22Rv1 (cell line): ENCODE measurements at regions not wholly inside any gene's neighbourhood (a gene's known extent, or its start where the extent isn't known, plus 50 kb on each side); places are given as distances from the start of the nearest gene placed in this dataset.

Experiments used
- H3K27ac ChIP-seq: fragments of 450-650 bp; 2 replicates; pipeline ENCODE4 v1.5.1; 2017
- ZFX ChIP-seq: fragments of 450-650 bp; IDR thresholded peaks from 2 replicates; pipeline ENCODE4 v1.6.1; 2017; ENCODE audit warnings: antibody characterized with exemption, borderline replicate concordance
- TF ChIP-seq, protein P1 (sequence below): fragments of 450-650 bp; IDR thresholded peaks from 2 replicates; pipeline ENCODE4 v1.5.1; 2017; ENCODE audit warnings: mild to moderate bottlenecking

DNA sequence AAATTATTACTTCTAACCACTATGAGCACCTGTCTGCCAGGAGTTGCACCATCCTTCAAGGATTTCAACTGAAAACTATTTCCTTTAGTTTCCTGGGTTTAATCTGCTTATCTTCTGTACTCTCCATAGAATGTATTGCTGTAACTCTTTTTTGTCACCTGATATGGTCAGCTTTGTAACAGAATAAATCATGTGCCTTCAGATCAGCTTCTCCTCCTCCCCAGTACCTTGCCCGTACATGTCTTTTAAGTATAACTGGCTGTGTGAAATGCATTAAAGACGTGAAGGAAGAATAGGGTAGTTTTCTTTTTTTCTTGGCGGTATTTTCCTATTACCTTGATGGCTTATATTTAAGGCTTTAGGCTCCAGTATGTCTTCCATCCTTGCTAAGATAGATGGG, 200.3 kb upstream of the NAV3 start:
- no peak overlapping the region for H3K27ac ChIP-seq
- TF ChIP-seq ZFX = no peak
- TF ChIP-seq, protein P1, sequence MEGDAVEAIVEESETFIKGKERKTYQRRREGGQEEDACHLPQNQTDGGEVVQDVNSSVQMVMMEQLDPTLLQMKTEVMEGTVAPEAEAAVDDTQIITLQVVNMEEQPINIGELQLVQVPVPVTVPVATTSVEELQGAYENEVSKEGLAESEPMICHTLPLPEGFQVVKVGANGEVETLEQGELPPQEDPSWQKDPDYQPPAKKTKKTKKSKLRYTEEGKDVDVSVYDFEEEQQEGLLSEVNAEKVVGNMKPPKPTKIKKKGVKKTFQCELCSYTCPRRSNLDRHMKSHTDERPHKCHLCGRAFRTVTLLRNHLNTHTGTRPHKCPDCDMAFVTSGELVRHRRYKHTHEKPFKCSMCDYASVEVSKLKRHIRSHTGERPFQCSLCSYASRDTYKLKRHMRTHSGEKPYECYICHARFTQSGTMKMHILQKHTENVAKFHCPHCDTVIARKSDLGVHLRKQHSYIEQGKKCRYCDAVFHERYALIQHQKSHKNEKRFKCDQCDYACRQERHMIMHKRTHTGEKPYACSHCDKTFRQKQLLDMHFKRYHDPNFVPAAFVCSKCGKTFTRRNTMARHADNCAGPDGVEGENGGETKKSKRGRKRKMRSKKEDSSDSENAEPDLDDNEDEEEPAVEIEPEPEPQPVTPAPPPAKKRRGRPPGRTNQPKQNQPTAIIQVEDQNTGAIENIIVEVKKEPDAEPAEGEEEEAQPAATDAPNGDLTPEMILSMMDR = no peak

GRCh38 chr12:77629141-77629540, 201.6 kb upstream of the NAV3 start:
- H3K27ac ChIP-seq = no peak overlapping the region

DNA sequence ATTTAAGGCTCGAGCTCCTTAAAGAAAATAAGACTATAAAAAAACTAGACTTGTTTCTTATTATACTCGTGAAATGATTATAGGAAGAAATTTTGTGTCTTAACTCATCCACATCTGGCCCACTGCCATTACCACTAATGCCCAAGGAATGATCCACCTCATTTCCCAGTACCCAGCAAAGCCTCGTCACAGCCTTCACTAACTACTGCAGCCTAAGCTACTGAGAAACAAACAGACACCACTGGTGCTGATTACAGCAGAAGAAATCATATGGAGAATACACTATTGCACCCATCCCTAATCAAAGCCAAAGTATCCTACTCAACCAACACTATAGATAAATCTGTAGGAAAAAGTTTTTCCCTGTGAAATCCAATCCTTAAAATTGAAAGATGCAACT, 205.3 kb upstream of the NAV3 start:
- no peak overlapping the region for H3K27ac ChIP-seq
- TF ChIP-seq, protein P1 = no peak

More at GRCh38 chr12:77629141-77629540, 201.6 kb upstream of the NAV3 start:
- TF ChIP-seq, protein P1 = no peak
- no peak for TF ChIP-seq ZFX

DNA sequence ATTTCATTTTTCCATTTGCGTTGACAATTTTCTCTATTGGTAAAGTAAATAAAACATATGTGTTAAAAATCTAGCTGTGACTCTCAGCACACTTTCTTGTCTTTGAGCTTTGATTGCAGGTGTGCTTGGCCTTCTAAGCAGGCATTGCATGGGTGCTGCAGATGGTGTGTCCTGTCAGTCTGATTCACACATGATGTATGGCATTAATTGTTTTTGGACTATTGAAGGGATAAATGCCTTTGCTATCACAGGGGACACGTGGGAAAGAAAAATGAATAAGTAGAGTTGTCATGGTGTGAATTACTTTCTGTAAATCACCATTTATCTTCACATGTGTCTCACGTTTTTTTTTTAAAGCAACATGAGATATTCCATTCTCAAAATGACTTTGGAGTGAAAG, 211.3 kb upstream of the NAV3 start:
- TF ChIP-seq, protein P1 = no peak
- no peak for TF ChIP-seq ZFX
- no peak overlapping the region for H3K27ac ChIP-seq

DNA sequence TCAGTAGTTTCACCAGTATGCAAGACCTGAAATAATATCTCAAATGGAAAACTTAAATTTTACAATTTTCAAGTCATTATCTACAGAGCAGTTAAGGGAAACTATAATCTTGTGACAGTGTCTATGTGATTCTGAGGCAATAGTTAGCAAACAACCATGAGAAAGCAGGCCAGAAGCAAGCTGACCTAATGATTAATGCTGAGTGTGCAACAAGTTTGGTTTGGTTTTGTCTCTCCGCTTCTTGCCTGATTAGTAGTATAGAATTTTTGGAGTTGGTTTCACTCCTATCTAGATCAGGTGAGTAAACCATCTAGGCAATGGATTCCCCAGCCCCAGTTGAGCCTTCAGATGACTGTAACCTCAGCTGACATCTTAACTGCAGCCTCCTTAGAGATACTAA, 212.9 kb upstream of the NAV3 start:
- H3K27ac ChIP-seq = no peak overlapping the region
- TF ChIP-seq, protein P1 = no peak
- TF ChIP-seq ZFX = no peak

- TF ChIP-seq, protein P1 = peak; percentile 74
- TF ChIP-seq ZFX = no peak
- no peak overlapping the region for H3K27ac ChIP-seq
These were observed 215.4 kb upstream of the NAV3 start for GRCh38 chr12:77615332-77615731.

GRCh38 chr12:77613411-77613810, 217.3 kb upstream of the NAV3 start:
- TF ChIP-seq, protein P1 = no peak
- no peak for TF ChIP-seq ZFX
- H3K27ac ChIP-seq = no peak overlapping the region
